IMR-90 (cell line): ENCODE measurements at regions not wholly inside any gene's neighbourhood (a gene's known extent, or its start where the extent isn't known, plus 50 kb on each side); places are given as distances from the start of the nearest gene placed in this dataset.

Experiments
- ATAC-seq: fragments of 200-7000 bp; cut with Tn5 transposase; 2 replicates; pipeline ENCODE4 v1.9.1; 2020; ENCODE audit warnings: low read depth, mild to moderate bottlenecking, moderate library complexity
- BruUV-seq: library from RNA; stranded (reverse); fragments of 400-500 nt; replicated peaks from 2 replicates; lab custom pipeline; 2021; lab: Mats Ljungman, UMichigan
- CTCF ChIA-PET: fragments of 300-600 bp; formaldehyde crosslinking; extraction: SDS; loops from one replicate; lab custom pipeline; 2021; ENCODE audit warnings: antibody characterized with exemption; lab: Yijun Ruan, JAX
- POLR2A ChIA-PET: fragments of 300-600 bp; sonication (Branson Sonifier 250); formaldehyde crosslinking; loops from one replicate; lab custom pipeline; 2022; ENCODE audit warnings: antibody characterized with exemption; ENCODE audit not compliant: unreplicated experiment; lab: Charles Lee
- DNase-seq: peaks from one replicate; pipeline ENCODE4 v3.0.0; 2013
- H2AFZ ChIP-seq: replicated peaks from 2 replicates; pipeline ENCODE3; 2013; ENCODE audit warnings: low read length, mild to moderate bottlenecking; ENCODE audit not compliant: poor library complexity
- H2AK5ac ChIP-seq: 2 replicates; pipeline ENCODE4 v1.6.1; 2013; ENCODE audit warnings: low read depth, low read length, inconsistent platforms
- H2AK9ac ChIP-seq: replicated peaks from 2 replicates; pipeline ENCODE3; 2013; ENCODE audit warnings: mild to moderate bottlenecking, low read depth, low read length, moderate library complexity; ENCODE audit not compliant: poor library complexity
- H2BK120ac ChIP-seq: 2 replicates; pipeline ENCODE4 v1.6.1; 2013; ENCODE audit warnings: low read depth, low read length, inconsistent platforms
- H2BK15ac ChIP-seq: 3 replicates; pipeline ENCODE4 v1.6.1; 2013; ENCODE audit warnings: low read depth, low read length, inconsistent platforms
- H2BK20ac ChIP-seq: 2 replicates; pipeline ENCODE4 v1.6.1; 2013; ENCODE audit warnings: low read depth, mild to moderate bottlenecking, inconsistent platforms, low read length, moderate library complexity
- H2BK5ac ChIP-seq: 2 replicates; pipeline ENCODE4 v1.6.1; 2013; ENCODE audit warnings: mild to moderate bottlenecking, low read depth, low read length, inconsistent platforms; ENCODE audit not compliant: poor library complexity, severe bottlenecking
- H3K14ac ChIP-seq: replicated peaks from 2 replicates; pipeline ENCODE4 v1.6.1; 2013; ENCODE audit warnings: low read depth, low read length, inconsistent platforms
- H3K18ac ChIP-seq: 2 replicates; pipeline ENCODE4 v1.6.1; 2013; ENCODE audit warnings: low read depth, low read length, control low read depth
- H3K23ac ChIP-seq: 2 replicates; pipeline ENCODE4 v1.6.1; 2013; ENCODE audit warnings: low read depth, low read length, inconsistent platforms
- H3K27ac ChIP-seq: 2 replicates; pipeline ENCODE4 v1.5.1; 2013; ENCODE audit warnings: mild to moderate bottlenecking, control low read depth, low read length; ENCODE audit not compliant: insufficient read depth
- H3K27me3 ChIP-seq: 2 replicates; pipeline ENCODE4 v1.6.1; 2013; ENCODE audit warnings: low read length; ENCODE audit not compliant: control insufficient read depth, insufficient read depth
- H3K36me3 ChIP-seq: 2 replicates; pipeline ENCODE4 v1.6.1; 2013; ENCODE audit warnings: low read length, mixed read lengths; ENCODE audit not compliant: control insufficient read depth, insufficient read depth
- H3K4ac ChIP-seq: 2 replicates; pipeline ENCODE4 v1.6.1; 2013; ENCODE audit warnings: low read depth, low read length, inconsistent platforms
- H3K4me1 ChIP-seq: 2 replicates; pipeline ENCODE4 v1.6.1; 2013; ENCODE audit warnings: low read length, mixed read lengths; ENCODE audit not compliant: control insufficient read depth, insufficient read depth
- H3K4me2 ChIP-seq: 2 replicates; pipeline ENCODE4 v1.6.1; 2013; ENCODE audit warnings: low read depth, mild to moderate bottlenecking, control low read depth, low read length, moderate library complexity
- H3K4me3 ChIP-seq: 2 replicates; pipeline ENCODE4 v1.5.1; 2013; ENCODE audit warnings: low read depth, mild to moderate bottlenecking, control low read depth, low read length, moderate library complexity; ENCODE audit not compliant: insufficient read depth
- H3K56ac ChIP-seq: 2 replicates; pipeline ENCODE4 v1.6.1; 2013; ENCODE audit warnings: low read length, inconsistent platforms; ENCODE audit not compliant: insufficient read depth; ENCODE audit errors: extremely low read depth
- H3K79me1 ChIP-seq, 2 experiments: 2 replicates each; pipeline ENCODE4 v1.6.1; 2013; ENCODE audit warnings: low read length in 2 of 2, inconsistent platforms in 1 of 2, low read depth in 1 of 2
- H3K9ac ChIP-seq: 2 replicates; pipeline ENCODE4 v1.6.1; 2013; ENCODE audit warnings: low read depth, low read length, control low read depth
- H3K9me1 ChIP-seq: 2 replicates; pipeline ENCODE4 v1.6.1; 2013; ENCODE audit warnings: low read length, inconsistent platforms; ENCODE audit not compliant: insufficient read depth
- H3K9me3 ChIP-seq: 2 replicates; pipeline ENCODE4 v1.6.1; 2013; ENCODE audit warnings: low read length; ENCODE audit not compliant: control insufficient read depth, insufficient read depth
- H4K20me1 ChIP-seq: 2 replicates; pipeline ENCODE4 v1.6.1; 2013; ENCODE audit warnings: low read length, inconsistent platforms; ENCODE audit not compliant: insufficient read depth
- H4K5ac ChIP-seq: 2 replicates; pipeline ENCODE4 v1.6.1; 2013; ENCODE audit warnings: mild to moderate bottlenecking, low read depth, low read length, control low read depth
- H4K8ac ChIP-seq, 2 experiments: 2 replicates each; pipeline ENCODE4 v1.6.1; 2013; ENCODE audit warnings: low read depth in 2 of 2, low read length in 2 of 2, control low read depth in 1 of 2, inconsistent platforms in 1 of 2
- H4K91ac ChIP-seq: 2 replicates; pipeline ENCODE4 v1.6.1; 2013; ENCODE audit warnings: low read depth, low read length, inconsistent platforms; ENCODE audit not compliant: insufficient read depth
- FOS ChIP-seq: fragments of 150-350 bp; IDR thresholded peaks from 2 replicates; pipeline ENCODE4 v1.6.1; 2016; ENCODE audit warnings: low read depth, low read length
- MAZ ChIP-seq: IDR thresholded peaks from 2 replicates; pipeline ENCODE4 v1.6.1; 2012; ENCODE audit warnings: low read depth, mild to moderate bottlenecking, low read length, improper control_type of control experiment, moderate library complexity, borderline replicate concordance
- NFE2L2 ChIP-seq: fragments of 150-350 bp; IDR thresholded peaks from 2 replicates; pipeline ENCODE4 v1.6.1; 2016; ENCODE audit warnings: low read depth, mild to moderate bottlenecking, low read length
- POLR2A ChIP-seq: IDR thresholded peaks from 2 replicates; pipeline ENCODE4 v1.6.1; 2012; ENCODE audit warnings: mild to moderate bottlenecking, low read depth, low read length
- RAD21 ChIP-seq: IDR thresholded peaks from 2 replicates; pipeline ENCODE4 v1.6.1; 2012; ENCODE audit warnings: low read length, improper control_type of control experiment
- RCOR1 ChIP-seq: IDR thresholded peaks from 2 replicates; pipeline ENCODE4 v1.6.1; 2012; ENCODE audit warnings: mild to moderate bottlenecking, low read length, improper control_type of control experiment; ENCODE audit not compliant: insufficient replicate concordance
- USF2 ChIP-seq: fragments of 150-350 bp; IDR thresholded peaks from 2 replicates; pipeline ENCODE4 v1.6.1; 2017; ENCODE audit warnings: mild to moderate bottlenecking, antibody characterized with exemption, low read length, low read depth
- WGBS, 2 experiments: methylation state at CpG; one replicate each; pipeline versions ENCODE4 v1.1.5 to v1.1.7; 2013; ENCODE audit warnings: missing lambda C conversion rate in 2 of 2; ENCODE audit not compliant: insufficient read length in 1 of 2; ENCODE audit errors: extremely low coverage in 2 of 2; 5-methylcytosine and 5-hydroxymethylcytosine counted together
- dilution Hi-C: fragments of 300-500 bp; cut with HindIII; formaldehyde crosslinking; loops from one replicate; pipeline ENCODE4 v1.14.3; 2018; ENCODE audit warnings: low sequenced_read_pairs; ENCODE audit not compliant: unreplicated experiment
- in situ Hi-C: fragments of 300-500 bp; cut with MboI; formaldehyde crosslinking; loops from 3 replicates; pipeline ENCODE4 v1.14.3; 2019; ENCODE audit warnings: low sequenced_read_pairs, inconsistent platforms, mixed read lengths
- intact Hi-C: fragments of 100-400 bp; cut with micrococcal nuclease; formaldehyde crosslinking; loops from 2 replicates; pipeline ENCODE4 v1.10.0; 2022
- TF ChIP-seq, protein P1 (sequence below): fragments of 150-350 bp; IDR thresholded peaks from 2 replicates; pipeline ENCODE4 v1.6.1; 2016; ENCODE audit warnings: low read depth, mild to moderate bottlenecking, low read length, moderate library complexity, borderline replicate concordance

- Histone ChIP-seq H3K4me3 (no peak overlapping the region), H4K91ac (no peak overlapping the region), H3K56ac (no peak overlapping the region), H4K20me1 (no peaks in the 10 kb centered on the region), H3K9me3 (peaks cover 1% of the 10 kb centered on the region; the same call in 1 of the 2 replicates), H2AFZ (no peak overlapping the region), H3K9ac (no peak overlapping the region), H3K4me2 (no peak overlapping the region), H4K8ac (no peak overlapping the region), H3K23ac (no peak overlapping the region), H2BK15ac (no peak overlapping the region), H2AK5ac (no peak overlapping the region), H3K14ac (no peak overlapping the region), H3K4me1 (no peaks in the 10 kb centered on the region), H3K79me1 (no peaks in the 10 kb centered on the region), H2BK20ac (no peak overlapping the region), H3K18ac (no peak overlapping the region), H4K5ac (no peak overlapping the region), H3K9me1 (no peaks in the 10 kb centered on the region), H2BK5ac (no peak overlapping the region), H2AK9ac (no peak overlapping the region), H2BK120ac (no peak overlapping the region), H3K27ac (no peak overlapping the region), H3K4ac (no peak overlapping the region), H3K36me3 (no peaks in the 10 kb centered on the region), H3K27me3 (no peaks in the 10 kb centered on the region)
- TF ChIP-seq USF2 (no peak), POLR2A (no peak), MAZ (no peak), RCOR1 (no peak), FOS (no peak), NFE2L2 (no peak), RAD21 (no peak)
- TF ChIP-seq, protein P1, sequence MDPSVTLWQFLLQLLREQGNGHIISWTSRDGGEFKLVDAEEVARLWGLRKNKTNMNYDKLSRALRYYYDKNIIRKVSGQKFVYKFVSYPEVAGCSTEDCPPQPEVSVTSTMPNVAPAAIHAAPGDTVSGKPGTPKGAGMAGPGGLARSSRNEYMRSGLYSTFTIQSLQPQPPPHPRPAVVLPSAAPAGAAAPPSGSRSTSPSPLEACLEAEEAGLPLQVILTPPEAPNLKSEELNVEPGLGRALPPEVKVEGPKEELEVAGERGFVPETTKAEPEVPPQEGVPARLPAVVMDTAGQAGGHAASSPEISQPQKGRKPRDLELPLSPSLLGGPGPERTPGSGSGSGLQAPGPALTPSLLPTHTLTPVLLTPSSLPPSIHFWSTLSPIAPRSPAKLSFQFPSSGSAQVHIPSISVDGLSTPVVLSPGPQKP = no peak
- no CpG with 5 or more reads among the region's 1 CpG for WGBS, 2 experiments
- ATAC-seq = no peak
- ChIA-PET CTCF (interaction anchor here (0.6 kb wide), 1 partner anchor 31 kb away, joined by 3 read pairs; no protein-coding TSS in a partner anchor), POLR2A (no interaction called here)
- in situ Hi-C loops (no loop called here), intact Hi-C loops (no loop called here), dilution Hi-C loops (no loop called here)
- no peak for DNase-seq
- no TSS peak for BruUV-seq
These were observed 688.6 kb downstream of the DIPK2A start for GRCh38 chr3:144660186-144660585.
